Prostate gland (tissue), 2 donors: ENCODE measurements at regions not wholly inside any gene's neighbourhood (a gene's known extent, or its start where the extent isn't known, plus 50 kb on each side); places are given as distances from the start of the nearest gene placed in this dataset.

ENCODE experiments used
- DNase-seq: peaks from one replicate; pipeline ENCODE4 v3.0.0-alpha.2; 2019; ENCODE audit warnings: low spot score
- H3K27ac ChIP-seq, 2 donors: fragments of 200-600 bp; sonication (generic); 2 replicates each; pipeline ENCODE4 v1.5.1; 2017 to 2019
- H3K27me3 ChIP-seq: fragments of 200-600 bp; sonication (generic); replicated peaks from 2 replicates; pipeline ENCODE4 v1.5.1; 2019; ENCODE audit not compliant: insufficient read depth
- H3K36me3 ChIP-seq, 2 donors: fragments of 200-600 bp; sonication (generic); 1 replicate in 1 of 2; 2 replicates in 1 of 2; pipeline versions ENCODE4 v1.5.1 to v1.8.1; 2017 to 2019
- H3K4me1 ChIP-seq: fragments of 200-600 bp; sonication (generic); replicated peaks from 2 replicates; pipeline ENCODE4 v1.5.1; 2019
- H3K4me3 ChIP-seq, 2 donors: fragments of 200-600 bp; sonication (generic); 2 replicates each; pipeline ENCODE4 v1.5.1; 2017 to 2019
- H3K9me3 ChIP-seq: fragments of 200-600 bp; sonication (generic); 2 replicates; pipeline ENCODE4 v1.5.1; 2017
- CTCF ChIP-seq, 4 experiments: fragments of 200-600 bp in 2 of 4; fragments of 450-650 bp in 2 of 4; sonication (generic) in 2 of 4; IDR thresholded peaks; 1 replicate in 3 of 4; 2 replicates in 1 of 4; pipeline ENCODE4 v1.5.1; 2016 to 2019; ENCODE audit warnings: antibody characterized with exemption in 4 of 4, mild to moderate bottlenecking in 2 of 4, moderate library complexity in 2 of 4
- POLR2A ChIP-seq: fragments of 450-650 bp; IDR thresholded peaks from one replicate; pipeline ENCODE4 v1.6.1; 2016; ENCODE audit warnings: antibody characterized with exemption, mild to moderate bottlenecking
- POLR2AphosphoS5 ChIP-seq: sonication (generic); formaldehyde crosslinking; IDR thresholded peaks from one replicate; pipeline ENCODE4 v1.6.1; 2017; ENCODE audit warnings: antibody characterized with exemption
- WGBS: methylation state at CpG from one replicate; pipeline ENCODE4 v1.1.5; 2018; 5-methylcytosine and 5-hydroxymethylcytosine counted together
- intact Hi-C: fragments of 100-400 bp; cut with DNase I; formaldehyde crosslinking; loops from one replicate; pipeline ENCODE4 v1.14.2; 2022

GRCh38 chr2:106703161-106703560 lies 182.8 kb downstream of the ST6GAL2 start:
- intact Hi-C loops, result no loop called here
- no peaks in the 10 kb centered on the region for H3K9me3 ChIP-seq
- no peaks in the 10 kb centered on the region for H3K4me1 ChIP-seq
- no peak overlapping the region for H3K4me3 ChIP-seq
- no peak overlapping the region for H3K27ac ChIP-seq
- no peak for DNase-seq
- H3K27me3 ChIP-seq, result no peaks in the 10 kb centered on the region
- TF ChIP-seq POLR2A, result no peak
- TF ChIP-seq POLR2AphosphoS5, result no peak
- no peaks in the 10 kb centered on the region for H3K36me3 ChIP-seq
- 35% methylated on average over 6 of the region's 6 CpGs for WGBS

- TF ChIP-seq POLR2A (no peak), POLR2AphosphoS5 (no peak), CTCF (IDR thresholded peaks at IDR 0.05) (no peak)
- H3K4me1 ChIP-seq, result no peaks in the 10 kb centered on the region
- intact Hi-C loops, result no loop called here
- H3K27ac ChIP-seq, result no peak overlapping the region
- no peak for DNase-seq
- H3K27me3 ChIP-seq, result no peaks in the 10 kb centered on the region
- H3K4me3 ChIP-seq, result no peak overlapping the region
- H3K36me3 ChIP-seq, result no peaks in the 10 kb centered on the region
- no peaks in the 10 kb centered on the region for H3K9me3 ChIP-seq
Observed at GRCh38 chr2:106704798-106705197, 181.2 kb downstream of the ST6GAL2 start.

- no peak for TF ChIP-seq POLR2AphosphoS5
- no peak for TF ChIP-seq CTCF (IDR thresholded peaks at IDR 0.05)
- no peak for TF ChIP-seq POLR2A
- no peak for DNase-seq
- intact Hi-C loops, result no loop called here
- Histone ChIP-seq H3K27me3 (no peaks in the 10 kb centered on the region), H3K9me3 (no peaks in the 10 kb centered on the region), H3K27ac (no peak overlapping the region), H3K36me3 (no peaks in the 10 kb centered on the region), H3K4me3 (no peak overlapping the region), H3K4me1 (no peaks in the 10 kb centered on the region)
- 44% methylated on average over 1 of the region's 1 CpG for WGBS
Observed at GRCh38 chr2:106705877-106706276, 180.1 kb downstream of the ST6GAL2 start.

- DNase-seq, result no peak
- intact Hi-C loops, result no loop called here
- Histone ChIP-seq H3K27me3 (no peaks in the 10 kb centered on the region), H3K4me3 (no peak overlapping the region), H3K36me3 (no peaks in the 10 kb centered on the region), H3K9me3 (no peaks in the 10 kb centered on the region), H3K4me1 (no peaks in the 10 kb centered on the region), H3K27ac (no peak overlapping the region)
- TF ChIP-seq POLR2A (no peak), POLR2AphosphoS5 (no peak), CTCF (IDR thresholded peaks at IDR 0.05) (no peak)
- WGBS, result 65% methylated on average over 2 of the region's 2 CpGs
Observed at GRCh38 chr2:106706283-106706682, 179.7 kb downstream of the ST6GAL2 start.

- WGBS, result 11% methylated on average over 1 of the region's 1 CpG
- intact Hi-C loops, result no loop called here
- Histone ChIP-seq H3K36me3 (no peaks in the 10 kb centered on the region), H3K4me3 (no peak overlapping the region), H3K27ac (no peak overlapping the region), H3K27me3 (no peaks in the 10 kb centered on the region), H3K9me3 (no peaks in the 10 kb centered on the region), H3K4me1 (no peaks in the 10 kb centered on the region)
- DNase-seq, result no peak
- TF ChIP-seq POLR2A (no peak), POLR2AphosphoS5 (no peak), CTCF (IDR thresholded peaks at IDR 0.05) (no peak)
Observed at GRCh38 chr2:106708209-106708608, 177.8 kb downstream of the ST6GAL2 start.
